ENCODE measurements at regions not wholly inside any gene's neighbourhood (a gene's known extent, or its start where the extent isn't known, plus 50 kb on each side); places are given as distances from the start of the nearest gene placed in this dataset.

DNA sequence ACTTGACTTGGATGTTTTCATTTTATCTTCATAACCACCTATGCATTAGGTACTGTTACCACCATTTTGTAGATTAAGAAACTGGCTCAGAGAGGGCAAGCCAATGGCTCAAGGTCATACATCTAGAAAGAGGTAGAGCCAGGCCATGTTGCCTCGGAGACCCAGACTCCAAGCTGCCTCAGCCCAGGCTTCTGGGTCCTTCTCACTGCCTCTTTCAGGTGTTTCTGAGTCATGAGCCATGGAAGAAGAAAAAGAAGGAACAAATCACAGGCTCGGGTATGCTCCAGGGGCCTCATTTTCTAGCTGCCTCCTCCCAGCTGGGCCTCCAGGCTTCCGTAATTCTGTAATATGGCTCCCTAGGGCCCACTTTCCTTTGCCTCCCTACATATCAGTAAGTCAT lies 226.5 kb upstream of the TOPAZ1 start:
- H3K9me3 Mint-ChIP-seq, result no peaks in the 10 kb centered on the region
- H3K27ac Mint-ChIP-seq, result no peak overlapping the region
- ChIA-PET CTCF (ENCODE audit: partially characterized antibody) (no interaction called here), POLR2A (ENCODE audit: partially characterized antibody) (no interaction called here)
- Histone ChIP-seq H3K36me3 (ENCODE audit: insufficient read depth, low read length) (no peaks in the 10 kb centered on the region), H3K4me3 (ENCODE audit: low read length in 2 of 2) (no peak overlapping the region), H3K4me1 (ENCODE audit: insufficient read depth, low read length) (no peaks in the 10 kb centered on the region), H3K9me3 (ENCODE audit: control insufficient read depth in 1 of 2, low read length in 2 of 2) (no peaks in the 10 kb centered on the region), H3K27ac (ENCODE audit: low read depth, low read length) (no peak overlapping the region), H3K27me3 (ENCODE audit: insufficient read depth, low read length) (peaks cover 1% of the 10 kb centered on the region)
- no peaks in the 10 kb centered on the region for H3K36me3 Mint-ChIP-seq
- H3K27me3 Mint-ChIP-seq, result peaks cover 15 to 42% of the 10 kb centered on the region in 2 donors
- no peak for DNase-seq
- H3K4me3 Mint-ChIP-seq, result no peak overlapping the region
- intact Hi-C loops (cut with micrococcal nuclease), result no loop called here
- H3K4me1 Mint-ChIP-seq, result no peaks in the 10 kb centered on the region

DNA sequence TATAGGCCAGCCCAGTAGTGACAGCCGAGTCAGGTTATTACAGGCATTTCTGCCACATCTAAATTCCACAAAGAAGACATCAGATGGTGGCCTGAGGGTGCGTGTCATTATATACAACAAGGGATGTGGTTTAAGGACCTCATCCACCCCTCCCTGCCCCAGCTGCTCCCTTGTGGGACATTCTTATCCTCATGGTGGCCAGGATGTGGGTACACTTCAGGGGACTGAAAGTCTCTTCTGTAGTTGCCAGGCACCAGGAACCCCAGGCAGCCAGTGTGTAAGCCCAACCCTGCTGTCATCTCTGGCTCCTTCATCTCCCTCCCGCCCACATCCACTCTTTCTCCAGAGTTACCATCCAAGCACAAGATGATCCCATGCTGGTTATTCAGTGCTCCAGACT lies 224.9 kb upstream of the TOPAZ1 start:
- Histone ChIP-seq H3K4me1 (ENCODE audit: insufficient read depth, low read length) (no peaks in the 10 kb centered on the region), H3K9me3 (ENCODE audit: control insufficient read depth in 1 of 2, low read length in 2 of 2) (no peaks in the 10 kb centered on the region), H3K4me3 (ENCODE audit: low read length in 2 of 2) (no peak overlapping the region), H3K36me3 (ENCODE audit: insufficient read depth, low read length) (no peaks in the 10 kb centered on the region), H3K27ac (ENCODE audit: low read depth, low read length) (no peak overlapping the region), H3K27me3 (ENCODE audit: insufficient read depth, low read length) (peaks cover 6% of the 10 kb centered on the region)
- POLR2A ChIA-PET (ENCODE audit: partially characterized antibody), result no interaction called here
- H3K9me3 Mint-ChIP-seq, result no peaks in the 10 kb centered on the region
- intact Hi-C loops (cut with micrococcal nuclease), result no loop called here
- no peak overlapping the region for H3K4me3 Mint-ChIP-seq
- no peak for DNase-seq
- peaks cover 13 to 43% of the 10 kb centered on the region in 2 donors for H3K27me3 Mint-ChIP-seq
- no peaks in the 10 kb centered on the region for H3K4me1 Mint-ChIP-seq
- H3K27ac Mint-ChIP-seq, result no peak overlapping the region
- no peaks in the 10 kb centered on the region for H3K36me3 Mint-ChIP-seq
- CTCF ChIA-PET (ENCODE audit: partially characterized antibody), result no interaction called here

DNA sequence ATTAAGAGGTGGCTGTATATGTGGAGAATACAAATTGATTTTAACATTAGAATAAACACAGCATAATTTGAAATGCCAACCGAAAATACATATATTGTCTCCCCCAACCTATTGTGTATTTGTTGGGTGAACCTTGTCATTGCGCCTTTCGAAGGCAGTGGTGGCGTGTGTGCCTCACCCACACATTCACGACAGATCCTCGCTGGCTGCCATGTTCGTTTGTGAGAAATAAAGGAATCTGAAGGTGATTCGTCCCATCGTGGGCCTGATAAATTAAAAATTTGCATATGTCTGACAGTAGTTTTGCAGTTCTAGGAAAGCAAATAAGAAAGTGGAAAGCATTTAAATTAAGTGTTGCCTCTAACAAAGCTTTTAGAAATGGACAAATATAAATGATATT lies 222.8 kb upstream of the TOPAZ1 start:
- Histone ChIP-seq H3K27me3 (ENCODE audit: insufficient read depth, low read length) (peaks cover 9% of the 10 kb centered on the region), H3K27ac (ENCODE audit: low read depth, low read length) (no peak overlapping the region), H3K4me1 (ENCODE audit: insufficient read depth, low read length) (no peaks in the 10 kb centered on the region), H3K9me3 (ENCODE audit: control insufficient read depth in 1 of 2, low read length in 2 of 2) (no peaks in the 10 kb centered on the region), H3K4me3 (ENCODE audit: low read length in 2 of 2) (no peak overlapping the region), H3K36me3 (ENCODE audit: insufficient read depth, low read length) (no peaks in the 10 kb centered on the region)
- no peaks in the 10 kb centered on the region for H3K36me3 Mint-ChIP-seq
- ChIA-PET POLR2A (ENCODE audit: partially characterized antibody) (no interaction called here), CTCF (ENCODE audit: partially characterized antibody) (no interaction called here)
- H3K27ac Mint-ChIP-seq, result no peak overlapping the region
- DNase-seq, result no peak
- intact Hi-C loops (cut with micrococcal nuclease), result no loop called here
- peaks cover 18 to 33% of the 10 kb centered on the region in 2 donors for H3K27me3 Mint-ChIP-seq
- peaks cover 0 to 5% (median 2%) of the 10 kb centered on the region in 4 donors for H3K4me1 Mint-ChIP-seq
- H3K4me3 Mint-ChIP-seq, result no peak overlapping the region
- H3K9me3 Mint-ChIP-seq, result no peaks in the 10 kb centered on the region

DNA sequence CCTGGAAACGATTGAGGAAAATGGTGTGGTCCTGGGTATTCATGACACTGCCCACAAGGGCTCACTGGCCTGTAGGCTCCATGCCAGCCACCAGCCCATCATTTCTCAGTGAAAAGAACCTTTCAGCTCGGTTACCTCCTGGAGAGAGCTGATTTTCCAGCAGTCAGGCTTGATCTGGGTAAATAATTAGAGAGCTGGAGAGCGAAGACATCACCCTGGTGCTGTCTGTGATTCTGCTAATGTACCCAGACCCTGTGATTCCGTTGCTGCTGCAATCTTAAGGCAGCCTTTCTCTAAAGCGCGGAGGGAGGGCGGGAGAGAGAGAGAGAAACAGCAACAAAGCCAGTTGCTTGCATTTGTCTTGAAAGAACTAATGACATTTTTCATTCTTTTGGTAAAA lies 221.9 kb upstream of the TOPAZ1 start:
- Histone ChIP-seq H3K4me1 (ENCODE audit: insufficient read depth, low read length) (no peaks in the 10 kb centered on the region), H3K27ac (ENCODE audit: low read depth, low read length) (no peak overlapping the region), H3K9me3 (ENCODE audit: control insufficient read depth in 1 of 2, low read length in 2 of 2) (no peaks in the 10 kb centered on the region), H3K4me3 (ENCODE audit: low read length in 2 of 2) (no peak overlapping the region), H3K36me3 (ENCODE audit: insufficient read depth, low read length) (no peaks in the 10 kb centered on the region), H3K27me3 (ENCODE audit: insufficient read depth, low read length) (peaks cover 9% of the 10 kb centered on the region)
- no peak overlapping the region for H3K27ac Mint-ChIP-seq
- no peak overlapping the region for H3K4me3 Mint-ChIP-seq
- ChIA-PET POLR2A (ENCODE audit: partially characterized antibody) (no interaction called here), CTCF (ENCODE audit: partially characterized antibody) (no interaction called here)
- peaks cover 0 to 5% (median 2%) of the 10 kb centered on the region in 4 donors for H3K4me1 Mint-ChIP-seq
- H3K9me3 Mint-ChIP-seq, result no peaks in the 10 kb centered on the region
- no peaks in the 10 kb centered on the region for H3K36me3 Mint-ChIP-seq
- H3K27me3 Mint-ChIP-seq, result peaks cover 22 to 37% of the 10 kb centered on the region in 2 donors
- no peak for DNase-seq
- intact Hi-C loops (cut with micrococcal nuclease), result no loop called here

DNA sequence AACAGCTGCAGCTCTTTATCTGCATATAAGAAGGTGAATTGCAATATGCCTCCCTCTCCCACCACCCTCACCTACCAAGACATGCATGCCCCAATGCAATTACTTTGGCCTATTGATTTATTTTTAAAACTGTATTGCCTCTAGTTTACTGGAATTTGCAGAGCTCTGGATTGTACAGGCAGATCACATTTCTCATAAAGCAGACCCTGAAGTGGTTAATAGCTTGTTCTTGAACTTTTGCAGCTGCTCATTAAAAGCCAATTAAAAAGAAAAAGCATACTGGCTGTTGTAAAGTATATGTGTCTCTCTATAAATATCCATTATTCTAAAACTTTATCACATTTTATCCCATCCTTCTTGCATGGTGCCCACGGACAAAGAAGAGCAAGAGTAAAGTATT lies 221.5 kb upstream of the TOPAZ1 start:
- Histone ChIP-seq H3K9me3 (ENCODE audit: control insufficient read depth in 1 of 2, low read length in 2 of 2) (no peaks in the 10 kb centered on the region), H3K27ac (ENCODE audit: low read depth, low read length) (no peak overlapping the region), H3K4me1 (ENCODE audit: insufficient read depth, low read length) (no peaks in the 10 kb centered on the region), H3K4me3 (ENCODE audit: low read length in 2 of 2) (no peak overlapping the region), H3K27me3 (ENCODE audit: insufficient read depth, low read length) (peaks cover 9% of the 10 kb centered on the region), H3K36me3 (ENCODE audit: insufficient read depth, low read length) (no peaks in the 10 kb centered on the region)
- Mint-ChIP-seq H3K9me3 (no peaks in the 10 kb centered on the region), H3K4me1 (peaks cover 0 to 5% (median 2%) of the 10 kb centered on the region in 4 donors), H3K27me3 (peaks cover 20 to 39% of the 10 kb centered on the region in 2 donors), H3K27ac (no peak overlapping the region), H3K4me3 (no peak overlapping the region), H3K36me3 (no peaks in the 10 kb centered on the region)
- intact Hi-C loops (cut with micrococcal nuclease), result no loop called here
- POLR2A ChIA-PET (ENCODE audit: partially characterized antibody), result no interaction called here
- CTCF ChIA-PET (ENCODE audit: partially characterized antibody), result no interaction called here
- DNase-seq, result no peak

DNA sequence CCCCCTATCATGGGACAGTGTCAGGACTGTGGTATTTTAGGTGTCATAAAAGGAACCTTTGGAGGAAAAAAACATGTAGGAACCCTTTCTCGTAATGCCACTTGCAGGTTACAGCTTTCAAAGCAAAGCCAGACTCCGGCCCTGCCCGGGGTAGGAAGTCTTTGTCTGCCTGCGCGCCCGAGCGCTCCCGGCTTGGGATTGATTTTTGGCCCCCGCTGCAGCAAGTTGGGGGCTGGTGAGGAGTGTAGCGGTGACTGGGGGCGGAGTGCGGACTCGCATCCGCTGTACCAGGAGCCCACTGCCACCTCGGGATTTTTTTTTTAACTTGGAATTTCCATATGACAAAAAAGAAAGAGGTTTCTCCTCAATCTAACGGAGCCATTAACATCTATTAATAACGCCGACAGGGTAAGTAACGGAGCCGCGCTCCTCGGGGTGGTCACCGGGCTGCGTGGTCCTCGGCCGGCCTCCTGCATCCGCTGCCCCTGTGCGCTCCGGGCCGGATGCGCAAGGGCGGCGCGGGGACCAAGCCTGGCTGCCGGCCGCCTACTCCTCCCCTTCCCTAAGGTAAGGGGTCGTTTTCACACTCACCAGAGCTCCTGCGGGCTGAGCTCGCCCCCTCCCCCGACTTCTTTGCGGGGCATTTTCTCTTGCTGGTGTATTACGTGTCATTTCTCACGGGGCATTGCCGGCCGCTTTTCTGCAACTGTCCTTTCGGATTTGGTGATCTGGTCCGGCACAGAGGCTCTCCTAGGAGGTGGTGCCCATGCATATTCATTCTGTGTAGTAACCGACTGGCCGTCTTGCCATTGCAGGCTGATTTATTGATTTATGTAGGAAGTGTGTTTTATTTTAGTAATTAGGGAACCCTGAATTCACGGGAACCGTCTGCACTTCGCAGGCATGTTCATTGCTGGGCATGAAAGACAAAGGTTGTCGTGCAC lies 219.8 kb upstream of the TOPAZ1 start:
- Mint-ChIP-seq H3K27me3 (peaks cover 28 to 41% of the 10 kb centered on the region in 2 donors), H3K27ac (no peak overlapping the region), H3K4me3 (peak overlapping the region in 3 of 8 donors; percentile 22 to 73 (median 51)), H3K9me3 (no peaks in the 10 kb centered on the region), H3K36me3 (no peaks in the 10 kb centered on the region), H3K4me1 (peaks cover 0 to 5% (median 2%) of the 10 kb centered on the region in 4 donors)
- POLR2A ChIA-PET (ENCODE audit: partially characterized antibody), result no interaction called here
- Histone ChIP-seq H3K36me3 (ENCODE audit: insufficient read depth, low read length) (no peaks in the 10 kb centered on the region), H3K4me1 (ENCODE audit: insufficient read depth, low read length) (no peaks in the 10 kb centered on the region), H3K27ac (ENCODE audit: low read depth, low read length) (no peak overlapping the region), H3K9me3 (ENCODE audit: control insufficient read depth in 1 of 2, low read length in 2 of 2) (no peaks in the 10 kb centered on the region), H3K4me3 (ENCODE audit: low read length in 2 of 2) (no peak overlapping the region), H3K27me3 (ENCODE audit: insufficient read depth, low read length) (peaks cover 9% of the 10 kb centered on the region)
- no peak for DNase-seq
- intact Hi-C loops (cut with micrococcal nuclease), result no loop called here
- CTCF ChIA-PET (ENCODE audit: partially characterized antibody), result interaction anchor here (0.9 kb wide), 1 partner anchor 12 kb away, joined by 3 read pairs; no protein-coding TSS in a partner anchor

DNA sequence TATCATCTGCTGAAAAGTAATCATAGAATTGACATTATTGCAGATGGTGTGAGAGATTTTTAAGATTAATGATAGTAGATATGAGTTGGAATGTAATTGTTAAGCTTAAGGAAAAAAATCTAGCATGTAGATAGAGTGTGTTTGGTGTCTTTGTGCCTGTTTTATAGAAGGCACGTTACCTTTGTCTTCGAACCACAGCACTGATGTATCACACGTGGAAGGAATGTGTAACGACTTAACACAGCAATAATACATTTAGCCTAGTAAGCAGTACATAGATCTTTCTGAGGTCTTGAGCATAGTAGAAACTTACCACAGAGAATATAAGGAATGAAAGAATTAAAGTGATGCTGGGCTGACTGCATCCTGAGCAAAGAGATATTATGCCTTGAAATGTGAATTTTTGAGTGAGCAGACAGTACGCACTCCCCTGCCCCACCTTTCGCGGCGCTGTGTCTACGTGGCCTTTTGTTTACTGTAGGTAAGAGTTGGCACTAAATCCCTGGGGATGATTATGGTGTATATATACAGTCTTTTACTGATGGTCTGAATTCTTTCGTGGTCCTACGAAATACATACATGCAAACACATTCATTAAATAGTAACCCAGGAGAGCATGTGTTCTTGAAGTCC lies 217.6 kb upstream of the TOPAZ1 start:
- DNase-seq, result no peak
- no peaks in the 10 kb centered on the region for H3K9me3 Mint-ChIP-seq
- peaks cover 32 to 45% of the 10 kb centered on the region in 2 donors for H3K27me3 Mint-ChIP-seq
- Histone ChIP-seq H3K4me3 (ENCODE audit: low read length in 2 of 2) (no peak overlapping the region), H3K4me1 (ENCODE audit: insufficient read depth, low read length) (no peaks in the 10 kb centered on the region), H3K9me3 (ENCODE audit: control insufficient read depth in 1 of 2, low read length in 2 of 2) (no peaks in the 10 kb centered on the region), H3K36me3 (ENCODE audit: insufficient read depth, low read length) (no peaks in the 10 kb centered on the region), H3K27ac (ENCODE audit: low read depth, low read length) (no peak overlapping the region), H3K27me3 (ENCODE audit: insufficient read depth, low read length) (peaks cover 9% of the 10 kb centered on the region)
- ChIA-PET CTCF (ENCODE audit: partially characterized antibody) (no interaction called here), POLR2A (ENCODE audit: partially characterized antibody) (no interaction called here)
- intact Hi-C loops (cut with micrococcal nuclease), result no loop called here
- no peak overlapping the region for H3K27ac Mint-ChIP-seq
- H3K4me3 Mint-ChIP-seq, result no peak overlapping the region
- H3K36me3 Mint-ChIP-seq, result no peaks in the 10 kb centered on the region
- peaks cover 0 to 5% (median 2%) of the 10 kb centered on the region in 4 donors for H3K4me1 Mint-ChIP-seq
